ENCODE measurements at regions not wholly inside any gene's neighbourhood (a gene's known extent, or its start where the extent isn't known, plus 50 kb on each side); places are given as distances from the start of the nearest gene placed in this dataset.

- DNase-seq (ENCODE audit: low spot score) (no peak), ATAC-seq (ENCODE audit: low read depth) (no peak)
- H3K4me3 ChIP-seq (ENCODE audit: severe bottlenecking), result no peak overlapping the region
- no peaks in the 10 kb centered on the region for H3K9me3 ChIP-seq (ENCODE audit: severe bottlenecking)
- no peak overlapping the region for H3K27ac ChIP-seq (ENCODE audit: poor library complexity, severe bottlenecking)
- H3K36me3 ChIP-seq (ENCODE audit: low read depth), result no peaks in the 10 kb centered on the region
- H3K27me3 ChIP-seq (ENCODE audit: insufficient read depth, poor library complexity, severe bottlenecking), result no peaks in the 10 kb centered on the region
- no peaks in the 10 kb centered on the region for H3K4me1 ChIP-seq (ENCODE audit: insufficient read depth, poor library complexity, severe bottlenecking)
- TF ChIP-seq, protein P1, sequence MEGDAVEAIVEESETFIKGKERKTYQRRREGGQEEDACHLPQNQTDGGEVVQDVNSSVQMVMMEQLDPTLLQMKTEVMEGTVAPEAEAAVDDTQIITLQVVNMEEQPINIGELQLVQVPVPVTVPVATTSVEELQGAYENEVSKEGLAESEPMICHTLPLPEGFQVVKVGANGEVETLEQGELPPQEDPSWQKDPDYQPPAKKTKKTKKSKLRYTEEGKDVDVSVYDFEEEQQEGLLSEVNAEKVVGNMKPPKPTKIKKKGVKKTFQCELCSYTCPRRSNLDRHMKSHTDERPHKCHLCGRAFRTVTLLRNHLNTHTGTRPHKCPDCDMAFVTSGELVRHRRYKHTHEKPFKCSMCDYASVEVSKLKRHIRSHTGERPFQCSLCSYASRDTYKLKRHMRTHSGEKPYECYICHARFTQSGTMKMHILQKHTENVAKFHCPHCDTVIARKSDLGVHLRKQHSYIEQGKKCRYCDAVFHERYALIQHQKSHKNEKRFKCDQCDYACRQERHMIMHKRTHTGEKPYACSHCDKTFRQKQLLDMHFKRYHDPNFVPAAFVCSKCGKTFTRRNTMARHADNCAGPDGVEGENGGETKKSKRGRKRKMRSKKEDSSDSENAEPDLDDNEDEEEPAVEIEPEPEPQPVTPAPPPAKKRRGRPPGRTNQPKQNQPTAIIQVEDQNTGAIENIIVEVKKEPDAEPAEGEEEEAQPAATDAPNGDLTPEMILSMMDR (IDR thresholded peaks at IDR 0.05; ENCODE audit: poor library complexity, severe bottlenecking), result no peak
Observed at GRCh38 chr22:22046370-22046769, 63.8 kb upstream of the TOP3B start.

DNA sequence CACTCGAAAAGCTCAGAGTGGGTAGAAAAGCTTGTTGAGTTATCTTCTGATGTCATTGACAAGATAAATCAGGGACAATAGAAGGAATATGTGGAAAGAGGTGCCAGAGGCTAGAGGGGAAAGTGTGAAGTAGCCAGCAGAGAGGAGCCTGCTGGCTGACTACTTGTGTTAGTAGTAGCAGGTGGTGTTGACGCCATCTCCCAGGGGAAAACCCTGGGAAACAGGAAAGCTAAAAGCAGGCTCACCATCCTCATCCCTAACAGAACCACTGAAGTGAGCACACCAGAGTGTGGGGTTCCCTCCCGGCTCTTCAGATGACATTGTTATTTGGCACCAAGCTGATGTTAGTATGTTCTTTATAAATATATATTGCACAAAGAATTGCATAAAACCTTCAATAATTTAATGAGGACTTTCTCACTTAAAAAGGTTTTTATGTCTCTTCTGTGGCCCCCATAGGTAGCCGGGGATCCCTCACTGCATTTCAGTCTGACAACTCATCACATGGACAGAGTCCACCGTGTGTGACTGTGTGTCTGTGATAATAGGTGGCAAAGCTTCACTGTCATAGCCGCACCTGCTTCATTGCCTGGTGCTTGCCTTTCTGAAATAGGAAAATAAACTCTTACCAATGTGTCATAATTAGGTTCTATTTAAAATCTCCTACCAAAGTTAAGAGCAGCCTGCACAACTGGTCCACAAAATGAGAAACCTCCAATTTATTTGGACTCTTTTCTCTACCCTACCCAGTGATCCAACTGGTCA lies 63.2 kb upstream of the TOP3B start:
- Histone ChIP-seq H3K27ac (ENCODE audit: poor library complexity, severe bottlenecking) (no peak overlapping the region), H3K9me3 (ENCODE audit: severe bottlenecking) (no peaks in the 10 kb centered on the region), H3K4me3 (ENCODE audit: severe bottlenecking) (no peak overlapping the region), H3K36me3 (ENCODE audit: low read depth) (no peaks in the 10 kb centered on the region), H3K27me3 (ENCODE audit: insufficient read depth, poor library complexity, severe bottlenecking) (no peaks in the 10 kb centered on the region), H3K4me1 (ENCODE audit: insufficient read depth, poor library complexity, severe bottlenecking) (no peaks in the 10 kb centered on the region)
- DNase-seq (ENCODE audit: low spot score) (no peak), ATAC-seq (ENCODE audit: low read depth) (no peak)
- TF ChIP-seq, protein P1 (IDR thresholded peaks at IDR 0.05; ENCODE audit: poor library complexity, severe bottlenecking), result no peak

DNA sequence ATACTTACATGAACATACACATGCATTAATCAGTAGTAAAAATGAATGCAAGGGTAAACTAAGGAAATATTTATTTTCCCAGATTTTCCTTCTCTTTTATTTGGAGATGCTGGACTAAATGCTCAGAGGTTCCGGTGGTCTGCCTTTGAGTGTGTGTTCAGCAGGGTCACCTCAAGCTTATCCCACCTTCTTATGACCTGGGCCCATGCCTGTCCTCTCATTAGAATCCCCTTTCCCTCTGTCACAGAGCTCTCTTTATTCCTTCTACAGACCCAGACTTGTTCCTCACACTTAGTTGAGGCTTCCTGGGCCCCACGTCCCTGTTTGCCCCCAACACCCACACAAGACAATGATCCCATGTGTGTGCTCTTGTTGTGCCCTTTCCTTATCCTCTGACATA lies 61.6 kb upstream of the TOP3B start:
- DNase-seq (ENCODE audit: low spot score) (no peak), ATAC-seq (ENCODE audit: low read depth) (no peak)
- H3K4me1 ChIP-seq (ENCODE audit: insufficient read depth, poor library complexity, severe bottlenecking), result no peaks in the 10 kb centered on the region
- no peaks in the 10 kb centered on the region for H3K27me3 ChIP-seq (ENCODE audit: insufficient read depth, poor library complexity, severe bottlenecking)
- H3K27ac ChIP-seq (ENCODE audit: poor library complexity, severe bottlenecking), result no peak overlapping the region
- no peaks in the 10 kb centered on the region for H3K9me3 ChIP-seq (ENCODE audit: severe bottlenecking)
- H3K36me3 ChIP-seq (ENCODE audit: low read depth), result no peaks in the 10 kb centered on the region
- H3K4me3 ChIP-seq (ENCODE audit: severe bottlenecking), result no peak overlapping the region
- TF ChIP-seq, protein P1 (IDR thresholded peaks at IDR 0.05; ENCODE audit: poor library complexity, severe bottlenecking), result no peak

DNA sequence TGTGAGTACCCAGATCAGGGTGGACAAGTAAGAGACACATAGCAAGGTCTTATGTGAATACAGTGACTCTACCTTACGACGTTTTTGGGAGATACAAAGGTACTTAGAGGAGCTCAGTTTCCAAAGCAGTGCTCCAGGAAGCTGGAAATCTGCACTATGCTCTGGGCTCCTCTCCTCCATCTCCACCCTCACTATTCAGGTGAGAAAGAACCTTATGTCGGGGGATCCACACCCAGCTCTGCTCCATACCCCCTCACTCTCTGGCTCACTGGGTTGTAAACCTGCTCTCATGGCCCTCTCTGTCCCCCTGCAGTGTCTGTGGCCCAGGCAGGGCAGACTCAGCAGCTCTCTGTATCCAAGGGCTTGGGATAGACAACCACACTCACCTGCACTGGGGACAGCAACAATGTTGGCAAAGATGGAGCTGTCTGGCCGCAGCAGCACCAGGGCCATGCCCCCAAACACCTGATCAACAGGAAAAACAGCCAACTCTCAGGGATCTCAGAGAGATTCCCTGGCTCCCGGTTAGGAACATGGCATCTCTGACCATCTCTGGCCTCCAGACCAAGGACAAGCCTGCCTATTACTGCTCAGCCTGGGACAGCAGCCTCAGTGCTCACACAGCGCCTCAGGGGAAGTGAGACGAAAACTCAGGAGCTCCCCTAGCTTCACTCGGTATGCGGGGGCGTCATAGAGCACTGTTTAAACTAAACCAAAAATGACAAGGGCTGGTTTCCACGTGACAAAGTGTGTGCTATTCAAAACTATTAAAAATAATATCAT lies 60.9 kb upstream of the TOP3B start:
- ATAC-seq (ENCODE audit: low read depth) (no peak; the same call in 2 of the 3 replicates), DNase-seq (ENCODE audit: low spot score) (no peak)
- TF ChIP-seq, protein P1 (IDR thresholded peaks at IDR 0.05; ENCODE audit: poor library complexity, severe bottlenecking), result no peak
- no peak overlapping the region for H3K27ac ChIP-seq (ENCODE audit: poor library complexity, severe bottlenecking)
- no peak overlapping the region for H3K4me3 ChIP-seq (ENCODE audit: severe bottlenecking)
- no peaks in the 10 kb centered on the region for H3K27me3 ChIP-seq (ENCODE audit: insufficient read depth, poor library complexity, severe bottlenecking)
- H3K36me3 ChIP-seq (ENCODE audit: low read depth), result no peaks in the 10 kb centered on the region
- no peaks in the 10 kb centered on the region for H3K9me3 ChIP-seq (ENCODE audit: severe bottlenecking)
- H3K4me1 ChIP-seq (ENCODE audit: insufficient read depth, poor library complexity, severe bottlenecking), result no peaks in the 10 kb centered on the region

Measured in RWPE2 (cell line).